Daoy (cell line): ENCODE measurements at regions not wholly inside any gene's neighbourhood (a gene's known extent, or its start where the extent isn't known, plus 50 kb on each side); places are given as distances from the start of the nearest gene placed in this dataset.

Experiments used
- DNase-seq: peaks from one replicate; pipeline ENCODE4 v3.0.0-alpha.2; 2015; ENCODE audit warnings: low read depth

DNA sequence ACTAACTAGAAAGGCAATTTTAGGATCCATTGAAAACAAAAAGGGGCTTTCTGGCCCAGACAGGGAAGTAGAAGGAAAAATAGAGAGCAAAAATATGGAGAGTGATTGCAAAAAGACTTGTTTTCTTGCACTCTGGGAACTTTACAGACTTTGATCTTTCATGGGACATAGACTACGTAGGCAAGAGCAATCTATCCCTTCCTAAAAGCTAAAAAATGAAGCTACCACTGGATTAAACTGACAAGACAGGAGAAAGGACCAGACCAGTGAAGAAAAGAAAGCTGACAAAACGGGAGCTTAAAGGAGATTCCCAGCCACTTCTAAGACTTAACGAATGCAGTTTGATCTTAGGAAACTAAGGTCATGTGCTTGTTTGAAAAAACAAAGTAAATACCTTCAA is 524.5 kb downstream of the KLF5 start:
- no peak for DNase-seq

DNA sequence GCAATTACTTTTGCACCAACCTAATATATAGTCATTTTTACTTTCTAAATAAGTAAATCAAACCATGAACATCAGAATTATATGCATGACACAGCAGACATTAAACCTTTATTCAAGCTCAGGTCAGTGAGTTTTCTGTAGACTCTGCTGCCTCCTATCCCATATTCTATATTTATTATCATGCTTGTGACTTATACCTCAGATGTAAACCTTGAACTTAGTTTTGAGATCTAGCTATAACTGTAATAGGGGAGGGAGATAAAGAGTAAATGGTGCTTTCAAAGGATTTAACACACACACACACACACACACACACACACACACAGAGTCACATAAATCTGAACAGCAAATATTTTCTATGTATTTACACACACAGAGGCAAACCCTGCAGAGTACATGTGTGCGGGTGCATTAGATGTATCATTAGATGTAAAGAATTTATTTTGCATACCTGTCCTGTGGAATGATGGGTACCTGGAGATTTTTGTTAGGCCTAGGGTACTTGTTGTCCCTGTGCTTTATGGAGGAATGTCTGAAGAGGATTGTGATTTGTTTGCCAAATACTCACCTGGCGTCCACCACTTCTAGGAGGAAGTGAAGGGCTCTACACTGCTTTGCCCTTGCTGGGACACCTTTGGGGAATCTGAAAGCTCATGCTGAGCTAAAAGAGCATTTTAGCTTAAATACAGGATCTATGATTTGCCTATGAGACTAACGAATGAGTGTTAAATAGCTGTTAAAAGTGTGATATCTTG is 521.9 kb downstream of the KLF5 start:
- DNase-seq: no peak

DNA sequence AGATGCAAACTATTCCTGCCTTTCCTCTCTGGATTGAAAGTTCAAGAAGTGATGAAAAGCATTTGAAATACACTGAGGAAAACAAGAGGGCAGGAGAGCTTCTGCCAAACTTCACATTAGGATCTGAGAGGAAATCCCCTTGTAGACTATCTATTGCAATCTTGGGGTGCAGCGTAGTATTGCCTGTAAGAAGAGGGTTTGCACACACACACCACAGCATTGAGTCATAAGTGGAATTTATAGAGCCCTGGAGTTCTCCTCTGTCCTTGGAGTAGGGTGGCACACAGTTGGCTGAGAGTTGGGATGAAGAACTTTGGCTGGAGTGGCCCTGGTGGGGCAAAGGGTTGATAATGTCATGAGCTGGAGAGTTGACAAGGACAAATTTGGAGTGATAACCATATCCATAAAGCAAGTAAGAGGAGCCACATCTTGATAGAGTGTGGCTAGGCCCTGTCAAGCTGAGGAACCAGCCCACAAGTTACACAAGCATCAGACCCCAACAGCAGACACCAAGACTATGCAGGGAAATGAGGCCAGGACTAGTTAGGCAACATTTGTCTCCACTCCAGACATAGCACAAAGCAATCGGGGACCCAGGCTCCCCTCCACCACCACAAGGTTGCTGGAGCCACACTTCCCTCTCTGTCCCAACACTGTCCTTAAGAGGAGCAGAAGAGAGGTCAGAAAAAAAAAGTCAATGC is 520.9 kb downstream of the KLF5 start:
- no peak for DNase-seq

DNA sequence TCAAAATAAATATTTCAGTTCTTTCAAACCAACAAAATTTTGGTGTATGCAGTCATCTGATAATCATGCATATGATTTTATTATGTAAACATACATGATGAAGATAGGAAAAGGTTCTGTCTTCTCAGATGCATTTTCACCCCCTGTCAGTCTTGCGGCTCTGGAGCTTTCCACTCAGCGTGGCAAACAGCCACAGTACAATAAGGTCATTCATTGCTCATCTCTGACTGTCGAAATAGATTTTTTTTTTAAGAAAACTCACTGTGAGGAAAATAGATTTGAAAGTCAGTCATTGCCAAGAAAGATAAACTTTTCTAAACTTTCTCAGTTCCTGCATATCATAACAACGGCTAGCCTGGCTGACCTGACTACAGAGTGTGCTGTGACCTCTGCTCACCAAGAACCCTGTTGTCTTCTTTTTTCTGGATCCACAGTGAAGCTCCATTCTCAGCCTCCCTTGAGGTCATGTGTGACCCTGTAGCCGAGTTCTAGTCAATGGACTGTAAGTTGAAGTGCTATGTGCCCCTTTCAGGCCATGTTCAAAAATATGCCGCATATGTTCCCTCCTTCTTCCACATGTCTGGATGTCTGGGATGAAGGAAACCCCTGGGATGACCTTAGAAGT is 519.6 kb downstream of the KLF5 start:
- no peak for DNase-seq

DNA sequence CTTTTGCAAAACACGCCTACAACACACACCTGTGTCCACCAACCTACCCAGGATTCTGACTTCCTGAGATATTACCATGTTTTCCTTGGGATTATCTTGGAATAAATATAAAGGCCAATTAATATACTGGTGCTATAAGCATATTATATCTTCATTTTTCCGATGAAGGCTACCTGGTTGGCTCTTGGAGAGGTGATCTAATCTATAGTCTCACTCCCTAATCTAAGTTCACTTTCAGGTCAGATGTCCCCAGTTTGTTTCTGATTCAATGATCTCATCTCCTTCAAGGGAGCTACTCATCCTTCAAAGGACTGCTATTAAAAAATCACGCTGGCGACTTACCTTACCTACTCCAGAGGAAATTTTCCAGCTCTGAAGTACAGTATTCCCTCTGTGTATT is 517.5 kb downstream of the KLF5 start:
- DNase-seq: no peak

DNA sequence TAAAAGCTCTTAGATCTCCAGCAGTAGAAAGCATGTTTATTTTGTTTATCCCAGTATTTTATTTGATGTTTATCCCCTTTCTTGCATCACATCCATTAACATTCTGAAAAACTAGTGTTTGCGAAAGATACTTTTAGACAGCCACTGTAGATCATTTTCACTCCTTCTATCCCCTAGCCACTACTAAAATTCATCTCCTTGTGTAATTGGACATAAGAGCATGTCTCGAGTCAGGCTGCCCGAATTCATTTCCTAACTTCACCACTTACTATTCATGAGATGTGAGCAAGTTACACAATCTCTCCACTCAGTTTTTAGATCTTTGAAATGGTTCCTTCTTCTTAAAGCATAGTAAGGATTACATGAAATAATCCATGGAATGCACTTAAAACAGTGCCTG is 514.0 kb downstream of the KLF5 start:
- DNase-seq: no peak

DNA sequence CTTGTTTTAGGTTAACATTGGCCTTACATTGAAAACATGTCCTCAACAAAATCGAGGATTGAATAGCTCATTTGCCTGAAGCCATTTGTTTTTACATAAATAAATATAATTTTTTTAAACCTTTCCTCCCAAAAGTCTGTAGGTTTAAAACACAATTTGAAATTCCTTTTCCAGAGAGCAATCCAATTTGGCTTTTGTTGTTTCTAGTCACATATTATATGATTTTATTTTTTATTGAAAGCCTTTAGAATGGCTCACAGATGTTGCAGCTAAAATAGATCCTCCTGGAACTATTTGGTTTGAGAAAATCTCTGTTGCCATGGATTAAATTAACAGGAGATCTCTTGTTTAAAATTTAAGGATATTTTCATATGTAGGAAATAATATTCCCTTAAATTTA is 512.6 kb downstream of the KLF5 start:
- DNase-seq: no peak

DNA sequence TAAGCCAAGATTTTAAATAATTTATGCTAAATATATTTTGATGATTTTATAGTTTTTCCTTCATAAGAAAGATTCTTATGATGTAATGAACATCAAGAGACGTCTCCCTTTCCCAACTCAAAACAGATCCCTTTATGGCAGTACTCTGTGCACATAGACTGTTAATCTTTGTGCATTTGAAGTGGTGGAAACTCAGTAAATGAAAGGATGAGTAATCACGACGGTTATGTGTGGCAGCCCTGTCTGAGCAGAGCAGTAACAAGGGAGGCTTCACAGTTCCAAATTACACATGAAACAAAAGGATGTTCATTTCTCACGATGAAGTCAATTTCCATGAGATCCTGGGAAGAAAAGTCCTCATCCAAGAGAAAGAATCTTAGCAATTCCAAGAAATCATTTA is 498.1 kb downstream of the KLF5 start:
- DNase-seq: no peak

DNA sequence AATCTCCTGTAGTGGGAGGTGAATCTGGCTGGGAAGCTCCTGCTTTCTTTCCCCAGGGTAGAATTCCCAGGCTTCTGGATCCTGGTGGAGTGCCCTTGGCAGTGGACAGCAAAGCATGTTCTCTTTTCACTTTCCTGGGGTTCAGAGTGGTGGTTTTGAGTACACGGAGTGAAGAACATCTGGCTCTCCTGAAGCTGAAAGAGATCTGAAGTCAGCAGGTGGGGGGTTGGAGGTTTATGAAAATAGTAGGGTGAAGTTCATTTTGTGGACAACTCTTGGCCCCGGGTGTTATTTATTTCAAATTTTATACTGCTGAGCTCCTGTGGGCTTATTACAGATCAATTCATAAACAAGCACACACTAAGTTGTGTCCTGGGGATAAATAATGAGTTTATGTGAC is 497.3 kb downstream of the KLF5 start:
- DNase-seq: no peak

DNA sequence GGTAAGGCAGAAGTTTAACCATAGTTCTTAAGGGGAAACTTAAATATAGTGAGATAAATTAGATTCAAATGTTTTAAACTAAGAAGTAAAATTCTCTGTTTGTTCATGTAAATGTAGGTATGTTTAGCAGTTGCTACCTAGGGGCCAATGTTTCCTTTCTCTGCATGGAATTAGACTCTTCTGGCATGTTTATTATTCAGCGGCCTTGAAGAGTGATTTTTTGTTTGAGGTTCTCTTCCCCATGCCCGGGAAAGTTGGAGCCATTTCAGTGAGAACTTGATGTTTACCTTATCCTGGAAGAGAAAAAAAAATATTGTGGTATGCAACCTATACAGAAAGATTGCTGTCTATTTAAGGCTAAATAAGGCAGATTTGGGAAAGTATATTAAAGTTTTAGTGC is 492.9 kb downstream of the KLF5 start:
- no peak for DNase-seq

DNA sequence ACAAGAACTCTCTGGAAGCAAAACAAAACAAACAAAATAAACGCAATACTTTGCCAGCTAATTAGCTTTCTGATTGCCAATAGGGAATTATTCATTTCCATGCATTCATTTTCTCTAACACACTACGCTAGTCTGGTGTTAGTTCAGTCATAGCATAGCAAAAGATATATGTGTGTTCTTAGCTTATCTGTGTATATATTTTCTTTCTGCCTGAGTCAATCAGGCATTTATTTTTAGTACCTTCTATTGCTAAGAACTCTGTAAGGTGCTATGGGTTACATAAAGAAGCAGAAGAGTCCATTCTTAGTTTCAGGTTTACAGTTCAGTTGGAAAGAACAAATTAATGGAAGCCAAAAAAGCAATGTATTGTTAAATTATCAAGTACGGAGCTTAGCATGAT is 490.9 kb downstream of the KLF5 start:
- no peak for DNase-seq

DNA sequence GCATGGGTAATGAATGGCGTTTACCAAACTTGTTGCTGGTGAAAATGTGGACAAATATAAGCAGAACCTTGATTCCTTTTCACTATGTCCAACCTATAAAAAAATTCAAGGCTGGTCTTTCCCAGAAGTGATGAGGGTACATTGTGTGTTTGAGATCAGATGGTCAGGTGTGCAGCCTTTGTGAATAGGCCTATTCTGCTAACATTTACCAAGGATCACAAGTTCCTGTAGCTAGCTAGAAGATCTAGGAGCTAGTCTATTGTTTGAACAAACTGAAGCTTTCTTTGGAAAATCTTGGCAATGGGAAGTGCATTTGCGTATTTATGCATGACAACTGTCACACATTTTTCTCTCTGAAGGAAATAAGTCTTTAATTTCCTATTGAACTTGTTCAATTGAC is 489.6 kb downstream of the KLF5 start:
- DNase-seq: no peak

DNA sequence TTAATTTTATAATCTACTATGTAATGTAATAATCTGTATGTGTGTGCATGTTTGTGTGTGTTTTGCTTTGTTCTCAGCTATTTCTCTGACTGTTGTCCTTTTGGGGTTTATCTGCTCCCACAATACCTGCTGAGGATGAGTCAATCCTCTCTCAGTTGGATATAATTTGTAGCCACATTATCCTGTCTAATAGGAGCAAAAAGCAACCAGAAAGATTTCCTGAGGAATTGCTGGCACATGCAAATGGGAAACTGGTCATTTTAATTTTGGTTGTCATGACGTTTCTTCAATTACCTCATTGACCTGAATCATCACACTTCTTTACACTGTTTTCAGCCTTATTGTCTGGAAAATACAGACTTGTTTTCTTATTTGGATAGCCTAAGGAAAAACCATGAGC is 488.4 kb downstream of the KLF5 start:
- DNase-seq: no peak

DNA sequence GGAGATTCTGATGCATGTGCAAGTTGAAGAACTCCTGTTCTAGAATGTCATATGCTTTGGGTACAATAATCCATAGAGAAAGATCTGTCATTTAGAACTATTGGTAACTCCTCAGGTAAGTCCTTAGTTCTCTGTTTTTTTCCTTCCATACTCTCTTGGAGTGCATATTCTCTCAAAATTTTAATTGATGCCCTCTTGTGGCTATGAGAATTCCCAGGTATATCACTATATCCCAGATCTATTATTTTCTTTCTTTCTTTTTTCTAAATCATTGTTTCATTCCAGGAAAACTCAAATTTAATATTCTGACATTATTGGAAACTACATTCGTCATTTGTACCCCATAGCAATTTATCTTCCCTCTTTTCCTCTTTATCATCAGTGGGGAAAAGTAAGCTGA is 485.4 kb downstream of the KLF5 start:
- DNase-seq: no peak

DNA sequence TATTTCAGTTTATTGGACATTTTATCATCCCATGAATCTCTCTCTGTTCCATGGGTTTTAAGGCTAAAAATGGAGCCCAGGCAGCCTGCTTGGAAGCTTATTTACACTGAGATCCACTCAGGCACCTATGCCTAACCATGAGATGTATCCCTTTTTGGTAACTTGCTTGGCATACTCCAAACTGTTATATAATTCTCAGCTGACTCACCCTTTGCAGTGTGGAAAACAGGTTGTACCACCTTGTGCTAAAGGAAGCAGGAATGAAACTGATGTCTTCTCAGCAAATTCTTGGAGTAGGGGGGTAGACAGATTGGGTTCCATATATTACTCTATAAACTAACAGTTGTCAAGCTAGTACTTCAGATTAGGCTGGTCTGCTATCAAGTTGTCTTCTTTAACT is 483.6 kb downstream of the KLF5 start:
- no peak for DNase-seq

DNA sequence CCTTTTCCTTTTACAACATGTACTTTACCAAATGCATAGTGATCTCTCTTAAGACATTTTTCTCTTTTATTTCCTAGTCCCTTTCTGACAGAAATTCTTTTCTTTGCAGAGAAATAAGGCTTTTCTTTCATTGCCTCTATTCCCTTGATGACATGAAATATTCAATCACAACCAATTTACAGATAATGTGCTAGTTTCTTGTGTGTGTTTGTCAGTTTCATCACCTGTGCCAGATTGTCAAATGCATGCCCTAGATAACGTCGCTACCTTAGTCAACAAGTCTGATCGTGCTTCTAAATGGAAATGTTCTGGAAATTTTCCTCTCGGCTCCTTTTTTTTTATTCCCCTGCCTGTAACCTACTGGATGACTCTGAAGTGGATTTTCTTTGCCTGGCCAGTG is 478.1 kb downstream of the KLF5 start:
- no peak for DNase-seq

DNA sequence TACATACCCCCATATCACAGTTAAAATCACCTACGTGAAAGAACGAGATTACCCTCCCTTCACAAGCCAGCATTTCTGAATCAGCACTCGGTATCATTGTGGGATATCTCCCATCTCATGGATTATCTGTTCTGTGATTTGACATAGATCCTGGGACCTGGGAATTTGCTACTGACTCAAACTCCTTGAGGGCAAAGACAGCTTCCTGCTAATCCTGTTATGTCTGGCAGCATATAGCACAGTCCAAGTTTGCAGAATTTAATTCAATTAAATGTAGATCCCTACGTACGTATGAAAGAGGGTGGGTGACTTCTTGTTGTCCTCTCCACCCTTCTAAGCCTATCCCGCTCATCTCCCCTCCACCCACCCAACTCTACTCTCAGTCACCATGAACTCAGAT is 476.5 kb downstream of the KLF5 start:
- DNase-seq: no peak

DNA sequence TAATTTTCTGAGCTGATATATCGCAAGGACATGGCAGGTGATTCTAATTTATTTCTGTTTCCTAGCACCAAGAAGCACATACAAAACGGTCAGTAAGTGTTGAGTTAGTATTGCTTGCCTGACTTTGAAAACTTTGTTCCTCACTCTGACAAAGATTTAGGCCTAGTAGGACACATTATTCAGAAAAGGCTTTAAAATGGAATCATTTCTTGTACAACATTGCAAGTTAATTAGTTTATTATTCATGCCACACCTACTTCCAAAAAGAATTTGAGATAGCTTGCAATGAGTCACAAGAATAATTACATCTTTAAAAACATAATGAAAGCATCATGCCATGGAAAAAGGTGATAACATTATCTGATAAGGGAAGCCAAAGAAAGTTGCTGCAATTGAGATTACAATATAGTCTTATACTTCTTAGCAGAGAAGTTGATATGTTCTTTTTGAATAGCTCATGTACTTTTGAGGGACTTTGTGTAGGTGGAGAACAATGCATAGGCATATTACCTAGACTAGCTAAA is 474.2 kb downstream of the KLF5 start:
- DNase-seq: no peak

DNA sequence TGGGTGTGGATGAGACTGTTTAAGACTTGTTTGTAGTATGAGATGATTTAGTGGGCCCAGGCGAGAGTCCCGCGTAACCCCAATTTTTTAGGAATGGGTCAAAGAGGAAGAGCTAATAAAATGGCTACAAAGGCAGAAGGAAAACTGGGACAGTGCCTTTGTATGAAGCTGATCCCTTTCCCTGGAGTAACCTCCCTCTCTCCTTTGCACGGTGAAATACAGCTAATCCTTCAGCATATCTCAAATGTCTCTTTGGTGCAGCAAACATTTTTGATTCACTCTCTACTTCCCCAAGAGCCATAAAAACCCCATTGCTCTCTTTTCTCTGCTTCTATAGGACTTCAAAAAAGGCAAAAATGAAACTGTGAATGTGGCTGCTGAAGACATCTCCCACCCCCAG is 473.8 kb downstream of the KLF5 start:
- DNase-seq: no peak

DNA sequence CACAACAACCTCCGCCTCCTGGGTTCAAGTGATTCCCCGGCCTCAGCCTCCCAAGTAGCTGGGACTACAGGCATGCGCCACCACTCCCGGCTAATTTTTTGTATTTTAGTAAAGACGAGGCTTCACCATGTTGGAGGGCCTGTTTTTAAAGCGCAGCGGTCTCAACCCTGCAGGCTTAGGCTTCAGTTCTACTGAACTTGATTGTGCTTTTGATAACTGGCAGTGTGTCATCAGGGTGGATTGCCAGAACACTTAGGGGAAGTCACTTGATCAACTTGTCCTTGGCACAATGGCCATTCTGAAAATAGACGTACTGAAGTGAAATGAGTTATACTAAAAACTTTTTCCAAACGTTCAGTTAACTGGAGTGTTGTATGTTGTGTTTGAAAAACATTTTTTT is 472.2 kb downstream of the KLF5 start:
- DNase-seq: no peak

DNA sequence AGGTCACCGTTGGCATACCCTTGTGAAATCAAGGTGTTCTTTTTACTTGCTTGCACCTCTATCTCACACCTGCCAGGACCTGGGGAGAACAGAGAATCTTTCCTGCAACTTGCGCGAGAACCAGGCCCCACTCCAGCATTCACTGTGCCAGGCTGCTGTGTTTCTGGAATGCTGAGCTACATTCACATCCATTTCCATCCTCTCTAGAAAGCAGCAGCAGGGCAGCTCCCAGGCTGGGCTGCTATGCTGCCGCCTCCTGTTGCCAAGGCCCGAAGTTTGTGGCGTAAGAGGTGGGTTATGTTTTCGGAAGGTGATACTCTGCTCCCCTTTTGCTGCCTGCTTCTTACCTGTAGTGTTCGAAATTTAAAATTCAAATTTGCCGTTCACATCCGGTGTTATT is 464.1 kb downstream of the KLF5 start:
- no peak for DNase-seq

DNA sequence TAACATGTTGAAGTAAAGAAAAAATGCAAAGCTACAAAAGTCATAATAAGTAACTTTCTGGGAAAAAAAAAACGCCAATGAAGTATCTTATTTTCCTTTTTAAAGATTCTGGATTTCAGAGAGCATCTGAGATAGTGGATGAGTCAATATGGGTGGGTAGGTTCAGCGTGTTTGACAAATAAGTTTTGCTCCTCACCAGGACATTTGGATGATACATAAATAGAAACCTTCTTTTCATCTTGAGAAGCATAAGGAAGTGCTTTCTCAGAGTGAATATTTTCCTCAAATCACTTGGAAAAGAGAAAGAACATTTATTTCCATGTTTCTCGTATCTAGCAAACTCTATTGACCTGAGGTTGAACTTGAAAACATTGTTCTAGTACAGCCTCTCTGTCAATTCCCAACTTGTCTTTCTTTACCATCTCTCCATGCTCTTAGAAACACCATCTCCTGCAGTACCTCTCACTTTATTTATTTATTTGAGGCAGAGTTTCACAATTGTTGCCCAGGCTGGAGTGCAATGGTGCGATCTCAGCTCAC is 463.2 kb downstream of the KLF5 start:
- no peak for DNase-seq

DNA sequence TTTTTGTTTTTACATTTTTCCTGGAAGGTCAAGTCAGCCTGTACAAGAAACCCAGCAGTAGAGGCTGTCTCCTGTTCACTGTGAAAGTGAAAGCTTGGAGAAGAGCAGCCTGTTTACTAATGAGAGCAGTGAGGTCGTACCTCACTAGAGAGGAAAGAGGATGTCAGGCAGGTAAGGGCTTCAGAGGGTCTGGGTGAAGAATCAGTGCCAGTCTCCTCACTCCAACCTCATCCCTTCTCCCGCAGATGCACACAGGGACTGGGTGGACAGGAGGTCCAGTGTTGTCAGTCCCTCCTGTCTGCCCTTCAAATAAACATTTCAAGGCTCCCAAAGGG is 462.5 kb downstream of the KLF5 start:
- peak; percentile 1 for DNase-seq
